HepG2 (cell line): ENCODE measurements at regions not wholly inside any gene's neighbourhood (a gene's known extent, or its start where the extent isn't known, plus 50 kb on each side); places are given as distances from the start of the nearest gene placed in this dataset.
A peak's percentile ranks its signal among the peaks of the same experiment; 100 is the strongest.

ENCODE experiments used
- ATAC-seq: fragments of 200-7000 bp; cut with Tn5 transposase; 3 replicates; pipeline ENCODE4 v1.9.1; 2020; ENCODE audit warnings: mild to moderate bottlenecking, moderate library complexity
- BruUV-seq: library from RNA; stranded (reverse); fragments of 400-500 nt; replicated peaks from 2 replicates; lab custom pipeline; 2021; lab: Mats Ljungman, UMichigan
- CTCF ChIA-PET: fragments of 300-600 bp; formaldehyde crosslinking; extraction: SDS; loops from one replicate; lab custom pipeline; 2021; ENCODE audit warnings: low total read pairs, inconsistent platforms, low intra/inter-chr PET ratio; lab: Yijun Ruan, JAX
- POLR2A ChIA-PET: fragments of 350-600 bp; sonication (Branson Sonifier 250); formaldehyde crosslinking; loops from one replicate; lab custom pipeline; 2020; ENCODE audit warnings: antibody characterized with exemption, inconsistent platforms; lab: Yijun Ruan, JAX
- DNase-seq: peaks from one replicate; pipeline ENCODE4 v3.0.0-alpha.2; 2015; ENCODE audit warnings: low spot score
- FAIRE-seq: peaks from 3 replicates; lab custom pipeline; 2011; peaks lifted over from hg19 to GRCh38; lab: Jason Lieb, UNC
- H2AFZ ChIP-seq: one replicate; pipeline ENCODE4 v1.6.1; 2011; ENCODE audit warnings: low read length, inconsistent platforms
- H3K27ac ChIP-seq: fragments of 300-600 bp; 3 replicates; pipeline ENCODE4 v1.8.0; 2011; ENCODE audit warnings: mixed run types, mild to moderate bottlenecking, mixed read lengths, low read length, inconsistent platforms; ENCODE audit not compliant: insufficient read depth; ENCODE audit errors: extremely low read length
- H3K27me3 ChIP-seq, 2 experiments: fragments of 200-600 bp in 1 of 2; 2 replicates in 1 of 2; 3 replicates in 1 of 2; pipeline versions ENCODE4 v1.6.0 to v1.8.0; 2011; ENCODE audit warnings: low read length in 2 of 2, mild to moderate bottlenecking in 2 of 2, moderate library complexity in 2 of 2, inconsistent platforms in 1 of 2; ENCODE audit not compliant: insufficient read depth in 2 of 2, control insufficient read depth in 1 of 2
- H3K36me3 ChIP-seq, 2 experiments: fragments of 200-600 bp in 1 of 2; replicated peaks in 1 of 2; 2 replicates in 1 of 2; 3 replicates in 1 of 2; pipeline versions ENCODE4 v1.5.1 to v1.8.0; 2011; ENCODE audit warnings: low read length in 2 of 2, inconsistent platforms in 1 of 2; ENCODE audit not compliant: insufficient read depth in 2 of 2, control insufficient read depth in 1 of 2
- H3K4me1 ChIP-seq: 2 replicates; pipeline ENCODE4 v1.5.1; 2012; ENCODE audit warnings: low read length, inconsistent platforms; ENCODE audit not compliant: insufficient read depth
- H3K4me2 ChIP-seq: 2 replicates; pipeline ENCODE4 v1.6.0; 2011; ENCODE audit warnings: low read depth, low read length, inconsistent platforms
- H3K4me3 ChIP-seq, 3 experiments: fragments of 200-600 bp in 1 of 3; sonication (generic), shearing (Covaris generic) in 1 of 3; replicated peaks in 1 of 3; 2 replicates each; pipeline ENCODE4 v1.5.1; 2011 to 2016; ENCODE audit warnings: low read length in 3 of 3, inconsistent platforms in 2 of 3, low read depth in 2 of 3, mild to moderate bottlenecking in 2 of 3, control low read depth in 1 of 3, mixed read lengths in 1 of 3; ENCODE audit not compliant: insufficient read depth in 1 of 3
- H3K79me2 ChIP-seq: one replicate; pipeline ENCODE4 v1.6.1; 2011; ENCODE audit warnings: low read length, inconsistent platforms; ENCODE audit not compliant: insufficient read depth
- H3K9ac ChIP-seq: 2 replicates; pipeline ENCODE4 v1.6.0; 2011; ENCODE audit warnings: mild to moderate bottlenecking, low read depth, low read length, inconsistent platforms; ENCODE audit not compliant: insufficient read depth
- H3K9me3 ChIP-seq: 2 replicates; pipeline ENCODE4 v1.5.1; 2012; ENCODE audit warnings: mild to moderate bottlenecking, low read length
- H4K20me1 ChIP-seq: 2 replicates; pipeline ENCODE4 v1.6.0; 2011; ENCODE audit warnings: inconsistent platforms, mild to moderate bottlenecking, low read length, moderate library complexity; ENCODE audit not compliant: insufficient read depth
- FOXK1 ChIP-seq: sonication (generic); formaldehyde crosslinking; IDR thresholded peaks from 2 replicates; pipeline ENCODE4 v1.4.0; 2020; ENCODE audit warnings: low read depth, missing genetic modification reagents, borderline replicate concordance
- GABPB1 ChIP-seq: IDR thresholded peaks from 2 replicates; pipeline ENCODE4 v1.6.1; 2016; ENCODE audit warnings: mild to moderate bottlenecking, missing genetic modification reagents, moderate library complexity, missing compliant biosample characterization
- KAT2B ChIP-seq: fragments of 150-350 bp; IDR thresholded peaks from 2 replicates; pipeline ENCODE4 v1.6.1; 2014; ENCODE audit warnings: low read depth, low read length, borderline replicate concordance
- KMT2B ChIP-seq: IDR thresholded peaks from 2 replicates; pipeline ENCODE4 v1.6.1; 2016; ENCODE audit warnings: missing genetic modification reagents, missing compliant biosample characterization
- RERE ChIP-seq: IDR thresholded peaks from 2 replicates; pipeline ENCODE4 v1.6.1; 2016; ENCODE audit warnings: low read depth, missing genetic modification reagents, missing compliant biosample characterization
- RORA ChIP-seq: sonication (generic); formaldehyde crosslinking; IDR thresholded peaks from 2 replicates; pipeline ENCODE4 v1.5.0; 2020; ENCODE audit warnings: mild to moderate bottlenecking, missing genetic modification reagents, moderate library complexity
- SRSF9 ChIP-seq: fragments of 200-400 bp; formaldehyde crosslinking; IDR thresholded peaks from 2 replicates; pipeline ENCODE4 v1.6.1; 2018; ENCODE audit warnings: borderline replicate concordance, mild to moderate bottlenecking, low read depth, low read length; ENCODE audit not compliant: insufficient read depth, poor library complexity, severe bottlenecking
- YY1 ChIP-seq: IDR thresholded peaks from 2 replicates; pipeline ENCODE4 v1.6.1; 2011; ENCODE audit warnings: low read length, low read depth, moderate library complexity, mild to moderate bottlenecking; ENCODE audit not compliant: insufficient read depth, insufficient replicate concordance
- ZNF296 ChIP-seq: sonication (generic); formaldehyde crosslinking; conservative IDR thresholded peaks from 2 replicates; pipeline ENCODE4 v1.5.0; 2020; ENCODE audit warnings: mild to moderate bottlenecking, missing genetic modification reagents
- ZNF572 ChIP-seq: sonication (generic); formaldehyde crosslinking; IDR thresholded peaks from 2 replicates; pipeline ENCODE4 v1.5.1; 2020; ENCODE audit warnings: mild to moderate bottlenecking, missing genetic modification reagents
- WGBS: methylation state at CpG from one replicate; pipeline ENCODE4 v1.1.6; 2017; ENCODE audit warnings: low lambda C conversion rate; 5-methylcytosine and 5-hydroxymethylcytosine counted together
- in situ Hi-C: cut with HindIII; loops from 2 replicates; pipeline ENCODE4 v1.10.0; 2017; ENCODE audit warnings: low pct_unique_long_range_greater_than_20kb; ENCODE audit not compliant: extremely low pct_ligation_motif_present
- intact Hi-C: fragments of 100-400 bp; cut with micrococcal nuclease; formaldehyde crosslinking; loops from one replicate; pipeline ENCODE4 v1.10.0; 2022; ENCODE audit not compliant: unreplicated experiment
- TF ChIP-seq, protein P1 (sequence below): sonication (generic); formaldehyde crosslinking; IDR thresholded peaks from 2 replicates; pipeline ENCODE4 v1.8.0; 2022; ENCODE audit warnings: missing genetic modification reagents, mild to moderate bottlenecking, borderline replicate concordance

DNA sequence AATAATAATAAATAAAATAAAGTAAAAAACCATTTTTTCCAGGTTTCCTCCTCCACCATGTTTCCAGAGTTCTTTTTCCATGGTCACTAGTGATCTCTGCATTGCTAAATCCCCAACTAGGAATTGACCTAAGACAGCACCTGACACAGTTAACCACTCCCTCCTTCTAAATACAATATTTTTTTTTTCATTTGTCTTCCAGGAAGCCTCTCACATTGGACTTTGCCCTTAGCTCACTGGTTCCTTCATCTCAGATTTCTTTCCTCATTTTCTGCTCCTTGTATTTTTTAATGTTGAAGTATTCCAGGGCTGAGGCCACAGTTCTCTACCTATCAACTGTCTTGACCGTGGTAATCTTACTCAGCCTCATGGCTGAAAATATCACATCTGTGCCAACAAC lies 187.3 kb upstream of the FAM241A start (continued):
- TF ChIP-seq RERE (CRISPR knock-in tag): no peak
- no peak for TF ChIP-seq GABPB1 (CRISPR knock-in tag)
- TF ChIP-seq, all 625 proteins: peak for 0

- BruUV-seq: no TSS peak
- Histone ChIP-seq H3K79me2 (no peaks in the 10 kb centered on the region), H3K9me3 (no peaks in the 10 kb centered on the region), H3K27me3 (no peaks in the 10 kb centered on the region; a peak in 1 of 5 replicates), H3K27ac (no peak overlapping the region), H3K4me3 (no peak overlapping the region), H4K20me1 (no peaks in the 10 kb centered on the region), H3K4me1 (no peaks in the 10 kb centered on the region), H2AFZ (no peak overlapping the region), H3K36me3 (no peaks in the 10 kb centered on the region), H3K9ac (no peak overlapping the region), H3K4me2 (no peak overlapping the region)
- intact Hi-C loops: no loop called here
- 0% methylated on average over 1 of the region's 2 CpGs for WGBS
- FAIRE-seq: no peak
- TF ChIP-seq, protein P1, sequence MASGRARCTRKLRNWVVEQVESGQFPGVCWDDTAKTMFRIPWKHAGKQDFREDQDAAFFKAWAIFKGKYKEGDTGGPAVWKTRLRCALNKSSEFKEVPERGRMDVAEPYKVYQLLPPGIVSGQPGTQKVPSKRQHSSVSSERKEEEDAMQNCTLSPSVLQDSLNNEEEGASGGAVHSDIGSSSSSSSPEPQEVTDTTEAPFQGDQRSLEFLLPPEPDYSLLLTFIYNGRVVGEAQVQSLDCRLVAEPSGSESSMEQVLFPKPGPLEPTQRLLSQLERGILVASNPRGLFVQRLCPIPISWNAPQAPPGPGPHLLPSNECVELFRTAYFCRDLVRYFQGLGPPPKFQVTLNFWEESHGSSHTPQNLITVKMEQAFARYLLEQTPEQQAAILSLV (CRISPR knock-in tag): no peak
- no peak for TF ChIP-seq RERE (CRISPR knock-in tag)
- no peak for TF ChIP-seq FOXK1 (CRISPR knock-in tag)
- no peak for TF ChIP-seq GABPB1 (CRISPR knock-in tag)
- TF ChIP-seq KAT2B: no peak
- TF ChIP-seq SRSF9: no peak
- TF ChIP-seq ZNF572: no peak
- no peak for TF ChIP-seq RORA (CRISPR knock-in tag)
- no peak for TF ChIP-seq KMT2B (CRISPR knock-in tag)
- TF ChIP-seq ZNF296: no peak
- TF ChIP-seq YY1: no peak
- in situ Hi-C loops: no loop called here
- ATAC-seq: no peak
- ChIA-PET POLR2A (no interaction called here), CTCF (no interaction called here)
- DNase-seq: peak; percentile 2
Measured at GRCh38 chr4:111959222-111959621, 186.0 kb upstream of the FAM241A start.
